IMR-90 (cell line): ENCODE measurements at regions not wholly inside any gene's neighbourhood (a gene's known extent, or its start where the extent isn't known, plus 50 kb on each side); places are given as distances from the start of the nearest gene placed in this dataset.

ENCODE experiments used
- BHLHE40 ChIP-seq: fragments of 150-350 bp; IDR thresholded peaks from 2 replicates; pipeline ENCODE4 v1.6.1; 2016; ENCODE audit warnings: mild to moderate bottlenecking, low read depth, low read length
- CEBPB ChIP-seq: IDR thresholded peaks from 2 replicates; pipeline ENCODE4 v1.6.1; 2012; ENCODE audit warnings: low read depth, low read length, improper control_type of control experiment
- CTCF ChIP-seq: conservative IDR thresholded peaks from 2 replicates; pipeline ENCODE4 v1.5.1; 2012; ENCODE audit warnings: mild to moderate bottlenecking, low read depth, low read length, improper control_type of control experiment
- ELK1 ChIP-seq: fragments of 150-350 bp; IDR thresholded peaks from 2 replicates; pipeline ENCODE4 v1.6.1; 2016; ENCODE audit warnings: low read depth, mild to moderate bottlenecking, low read length, moderate library complexity, borderline replicate concordance
- FOS ChIP-seq: fragments of 150-350 bp; IDR thresholded peaks from 2 replicates; pipeline ENCODE4 v1.6.1; 2016; ENCODE audit warnings: low read depth, low read length
- MAZ ChIP-seq: IDR thresholded peaks from 2 replicates; pipeline ENCODE4 v1.6.1; 2012; ENCODE audit warnings: low read depth, mild to moderate bottlenecking, low read length, improper control_type of control experiment, moderate library complexity, borderline replicate concordance
- MXI1 ChIP-seq: IDR thresholded peaks from 2 replicates; pipeline ENCODE4 v1.6.1; 2012; ENCODE audit warnings: low read depth, mild to moderate bottlenecking, low read length, moderate library complexity, borderline replicate concordance
- NFE2L2 ChIP-seq: fragments of 150-350 bp; IDR thresholded peaks from 2 replicates; pipeline ENCODE4 v1.6.1; 2016; ENCODE audit warnings: low read depth, mild to moderate bottlenecking, low read length
- POLR2A ChIP-seq: IDR thresholded peaks from 2 replicates; pipeline ENCODE4 v1.6.1; 2012; ENCODE audit warnings: mild to moderate bottlenecking, low read depth, low read length
- RAD21 ChIP-seq: IDR thresholded peaks from 2 replicates; pipeline ENCODE4 v1.6.1; 2012; ENCODE audit warnings: low read length, improper control_type of control experiment
- RFX5 ChIP-seq: IDR thresholded peaks from 2 replicates; pipeline ENCODE4 v1.8.0; 2012; ENCODE audit warnings: low read depth, mild to moderate bottlenecking, low read length, moderate library complexity
- SMC3 ChIP-seq: fragments of 150-350 bp; IDR thresholded peaks from 2 replicates; pipeline ENCODE4 v1.6.1; 2016; ENCODE audit warnings: low read depth, mild to moderate bottlenecking, antibody characterized with exemption, low read length, moderate library complexity

GRCh38 chr11:70580036-70580805 lies 181.9 kb downstream of the CTTN start:
- TF ChIP-seq ELK1 (no peak), CTCF (no peak), POLR2A (no peak), CEBPB (no peak), BHLHE40 (no peak), RFX5 (no peak), SMC3 (no peak), FOS (no peak), RAD21 (no peak), MXI1 (no peak), MAZ (no peak), NFE2L2 (no peak)
